ENCODE measurements at regions not wholly inside any gene's neighbourhood (a gene's known extent, or its start where the extent isn't known, plus 50 kb on each side); places are given as distances from the start of the nearest gene placed in this dataset.

DNA sequence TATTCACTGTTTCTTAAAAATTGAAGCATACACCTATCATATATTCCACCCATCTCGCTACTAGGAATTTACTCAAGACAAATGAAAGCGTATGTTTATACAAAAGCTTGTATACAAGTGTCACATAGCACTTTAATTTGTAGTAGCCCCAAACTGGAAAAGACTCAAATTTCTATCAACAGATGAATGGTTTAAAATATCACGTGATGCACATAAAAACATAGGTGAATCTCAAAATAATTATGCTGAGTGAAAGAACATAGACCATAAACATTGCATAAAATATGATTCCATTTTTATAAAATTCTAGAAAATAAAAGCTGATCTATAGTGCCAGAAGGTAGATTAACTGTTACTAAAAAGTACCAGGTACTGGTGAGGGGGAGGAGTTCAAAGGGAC is 392.9 kb upstream of the LRATD1 start:
- intact Hi-C loops (cut with micrococcal nuclease; ENCODE audit: unreplicated experiment) (no loop called here), in situ Hi-C loops (cut with MboI) (no loop called here)
- POLR2A ChIA-PET, result no interaction called here
- RAD21 ChIA-PET (ENCODE audit: unreplicated experiment), result no interaction called here
- Histone ChIP-seq H3K4me1 (ENCODE audit: control insufficient read depth, insufficient read depth, low read length) (no peaks in the 10 kb centered on the region), H3K9me3 (replicated peaks; ENCODE audit: control insufficient read depth, insufficient read depth, low read length) (no peaks in the 10 kb centered on the region; the same call in 2 of the 3 replicates), H4K20me1 (ENCODE audit: control insufficient read depth, insufficient read depth) (no peaks in the 10 kb centered on the region), H3K4me3 (no peak overlapping the region), H2AFZ (ENCODE audit: control insufficient read depth, low read depth, low read length) (no peak overlapping the region), H3K27ac (ENCODE audit: control insufficient read depth, insufficient read depth) (no peak overlapping the region), H3K4me2 (ENCODE audit: control insufficient read depth, insufficient read depth) (no peak overlapping the region), H3K36me3 (ENCODE audit: control insufficient read depth in 2 of 2, insufficient read depth in 2 of 2, low read length in 1 of 2) (no peaks in the 10 kb centered on the region), H3K27me3 (replicated peaks in 1 of 2; ENCODE audit: control insufficient read depth in 2 of 2, insufficient read depth in 2 of 2, low read length in 1 of 2) (no peaks in the 10 kb centered on the region), H3K79me2 (ENCODE audit: control insufficient read depth, insufficient read depth, low read length) (no peaks in the 10 kb centered on the region), H3K9ac (ENCODE audit: control insufficient read depth, insufficient read depth, low read length) (no peak overlapping the region)
- ATAC-seq (no peak), FAIRE-seq (no peak), DNase-seq (ENCODE audit: low read depth, low spot score) (no peak)
- SMC1A ChIA-PET (ENCODE audit: uncharacterized antibody, unreplicated experiment), result interaction anchor here (0.8 to 3.3 kb wide), 4 partner anchors 12 to 1055 kb away, joined by 3 to 8 read pairs (median 4); no protein-coding TSS in a partner anchor
- WGBS (ENCODE audit: insufficient coverage, insufficient replicate concordance, low lambda C conversion rate, missing lambda C conversion rate), result 27% methylated on average over 3 of the region's 3 CpGs
- no TSS peak for BruUV-seq (replicated peaks)
- CTCF ChIA-PET, result no interaction called here
- no peak for TF ChIP-seq TCF3 (IDR thresholded peaks at IDR 0.05; ENCODE audit: borderline replicate concordance, insufficient read depth, low read depth, low read length)
- no peak for TF ChIP-seq MTA2 (IDR thresholded peaks at IDR 0.05; ENCODE audit: low read depth)
- no peak for TF ChIP-seq CBX3 (IDR thresholded peaks at IDR 0.05; ENCODE audit: borderline replicate concordance, low read depth)
- TF ChIP-seq, protein P1, sequence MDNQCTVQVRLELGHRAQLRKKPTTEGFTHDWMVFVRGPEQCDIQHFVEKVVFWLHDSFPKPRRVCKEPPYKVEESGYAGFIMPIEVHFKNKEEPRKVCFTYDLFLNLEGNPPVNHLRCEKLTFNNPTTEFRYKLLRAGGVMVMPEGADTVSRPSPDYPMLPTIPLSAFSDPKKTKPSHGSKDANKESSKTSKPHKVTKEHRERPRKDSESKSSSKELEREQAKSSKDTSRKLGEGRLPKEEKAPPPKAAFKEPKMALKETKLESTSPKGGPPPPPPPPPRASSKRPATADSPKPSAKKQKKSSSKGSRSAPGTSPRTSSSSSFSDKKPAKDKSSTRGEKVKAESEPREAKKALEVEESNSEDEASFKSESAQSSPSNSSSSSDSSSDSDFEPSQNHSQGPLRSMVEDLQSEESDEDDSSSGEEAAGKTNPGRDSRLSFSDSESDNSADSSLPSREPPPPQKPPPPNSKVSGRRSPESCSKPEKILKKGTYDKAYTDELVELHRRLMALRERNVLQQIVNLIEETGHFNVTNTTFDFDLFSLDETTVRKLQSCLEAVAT (IDR thresholded peaks at IDR 0.05), result no peak
- TF ChIP-seq, protein P2, sequence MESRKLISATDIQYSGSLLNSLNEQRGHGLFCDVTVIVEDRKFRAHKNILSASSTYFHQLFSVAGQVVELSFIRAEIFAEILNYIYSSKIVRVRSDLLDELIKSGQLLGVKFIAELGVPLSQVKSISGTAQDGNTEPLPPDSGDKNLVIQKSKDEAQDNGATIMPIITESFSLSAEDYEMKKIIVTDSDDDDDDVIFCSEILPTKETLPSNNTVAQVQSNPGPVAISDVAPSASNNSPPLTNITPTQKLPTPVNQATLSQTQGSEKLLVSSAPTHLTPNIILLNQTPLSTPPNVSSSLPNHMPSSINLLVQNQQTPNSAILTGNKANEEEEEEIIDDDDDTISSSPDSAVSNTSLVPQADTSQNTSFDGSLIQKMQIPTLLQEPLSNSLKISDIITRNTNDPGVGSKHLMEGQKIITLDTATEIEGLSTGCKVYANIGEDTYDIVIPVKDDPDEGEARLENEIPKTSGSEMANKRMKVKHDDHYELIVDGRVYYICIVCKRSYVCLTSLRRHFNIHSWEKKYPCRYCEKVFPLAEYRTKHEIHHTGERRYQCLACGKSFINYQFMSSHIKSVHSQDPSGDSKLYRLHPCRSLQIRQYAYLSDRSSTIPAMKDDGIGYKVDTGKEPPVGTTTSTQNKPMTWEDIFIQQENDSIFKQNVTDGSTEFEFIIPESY (IDR thresholded peaks at IDR 0.05), result no peak
- no peak for TF ChIP-seq WRNIP1 (IDR thresholded peaks at IDR 0.05; ENCODE audit: borderline replicate concordance, low read depth, low read length)
- TF ChIP-seq RFX5 (IDR thresholded peaks at IDR 0.05; ENCODE audit: low read depth, low read length), result no peak
- TF ChIP-seq SMARCA5 (IDR thresholded peaks at IDR 0.05), result no peak
- TF ChIP-seq, protein P3, sequence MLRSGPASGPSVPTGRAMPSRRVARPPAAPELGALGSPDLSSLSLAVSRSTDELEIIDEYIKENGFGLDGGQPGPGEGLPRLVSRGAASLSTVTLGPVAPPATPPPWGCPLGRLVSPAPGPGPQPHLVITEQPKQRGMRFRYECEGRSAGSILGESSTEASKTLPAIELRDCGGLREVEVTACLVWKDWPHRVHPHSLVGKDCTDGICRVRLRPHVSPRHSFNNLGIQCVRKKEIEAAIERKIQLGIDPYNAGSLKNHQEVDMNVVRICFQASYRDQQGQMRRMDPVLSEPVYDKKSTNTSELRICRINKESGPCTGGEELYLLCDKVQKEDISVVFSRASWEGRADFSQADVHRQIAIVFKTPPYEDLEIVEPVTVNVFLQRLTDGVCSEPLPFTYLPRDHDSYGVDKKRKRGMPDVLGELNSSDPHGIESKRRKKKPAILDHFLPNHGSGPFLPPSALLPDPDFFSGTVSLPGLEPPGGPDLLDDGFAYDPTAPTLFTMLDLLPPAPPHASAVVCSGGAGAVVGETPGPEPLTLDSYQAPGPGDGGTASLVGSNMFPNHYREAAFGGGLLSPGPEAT (IDR thresholded peaks at IDR 0.05; ENCODE audit: low read depth), result no peak
- TF ChIP-seq SREBF2 (IDR thresholded peaks at IDR 0.05; ENCODE audit: low read length), result no peak
- TF ChIP-seq HDAC6 (IDR thresholded peaks at IDR 0.05; ENCODE audit: unreplicated experiment), result no peak
- TF ChIP-seq MTA3 (IDR thresholded peaks at IDR 0.05; ENCODE audit: borderline replicate concordance, low read length), result no peak
- TF ChIP-seq, protein P4, sequence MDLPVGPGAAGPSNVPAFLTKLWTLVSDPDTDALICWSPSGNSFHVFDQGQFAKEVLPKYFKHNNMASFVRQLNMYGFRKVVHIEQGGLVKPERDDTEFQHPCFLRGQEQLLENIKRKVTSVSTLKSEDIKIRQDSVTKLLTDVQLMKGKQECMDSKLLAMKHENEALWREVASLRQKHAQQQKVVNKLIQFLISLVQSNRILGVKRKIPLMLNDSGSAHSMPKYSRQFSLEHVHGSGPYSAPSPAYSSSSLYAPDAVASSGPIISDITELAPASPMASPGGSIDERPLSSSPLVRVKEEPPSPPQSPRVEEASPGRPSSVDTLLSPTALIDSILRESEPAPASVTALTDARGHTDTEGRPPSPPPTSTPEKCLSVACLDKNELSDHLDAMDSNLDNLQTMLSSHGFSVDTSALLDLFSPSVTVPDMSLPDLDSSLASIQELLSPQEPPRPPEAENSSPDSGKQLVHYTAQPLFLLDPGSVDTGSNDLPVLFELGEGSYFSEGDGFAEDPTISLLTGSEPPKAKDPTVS (IDR thresholded peaks at IDR 0.05; ENCODE audit: low read depth, low read length), result no peak
- TF ChIP-seq CHD2 (IDR thresholded peaks at IDR 0.05; ENCODE audit: borderline replicate concordance, low read depth, low read length), result no peak
- no peak for TF ChIP-seq CEBPB (IDR thresholded peaks at IDR 0.05; ENCODE audit: borderline replicate concordance in 1 of 2, low read depth in 2 of 2, low read length in 2 of 2)
- TF ChIP-seq, protein P5, sequence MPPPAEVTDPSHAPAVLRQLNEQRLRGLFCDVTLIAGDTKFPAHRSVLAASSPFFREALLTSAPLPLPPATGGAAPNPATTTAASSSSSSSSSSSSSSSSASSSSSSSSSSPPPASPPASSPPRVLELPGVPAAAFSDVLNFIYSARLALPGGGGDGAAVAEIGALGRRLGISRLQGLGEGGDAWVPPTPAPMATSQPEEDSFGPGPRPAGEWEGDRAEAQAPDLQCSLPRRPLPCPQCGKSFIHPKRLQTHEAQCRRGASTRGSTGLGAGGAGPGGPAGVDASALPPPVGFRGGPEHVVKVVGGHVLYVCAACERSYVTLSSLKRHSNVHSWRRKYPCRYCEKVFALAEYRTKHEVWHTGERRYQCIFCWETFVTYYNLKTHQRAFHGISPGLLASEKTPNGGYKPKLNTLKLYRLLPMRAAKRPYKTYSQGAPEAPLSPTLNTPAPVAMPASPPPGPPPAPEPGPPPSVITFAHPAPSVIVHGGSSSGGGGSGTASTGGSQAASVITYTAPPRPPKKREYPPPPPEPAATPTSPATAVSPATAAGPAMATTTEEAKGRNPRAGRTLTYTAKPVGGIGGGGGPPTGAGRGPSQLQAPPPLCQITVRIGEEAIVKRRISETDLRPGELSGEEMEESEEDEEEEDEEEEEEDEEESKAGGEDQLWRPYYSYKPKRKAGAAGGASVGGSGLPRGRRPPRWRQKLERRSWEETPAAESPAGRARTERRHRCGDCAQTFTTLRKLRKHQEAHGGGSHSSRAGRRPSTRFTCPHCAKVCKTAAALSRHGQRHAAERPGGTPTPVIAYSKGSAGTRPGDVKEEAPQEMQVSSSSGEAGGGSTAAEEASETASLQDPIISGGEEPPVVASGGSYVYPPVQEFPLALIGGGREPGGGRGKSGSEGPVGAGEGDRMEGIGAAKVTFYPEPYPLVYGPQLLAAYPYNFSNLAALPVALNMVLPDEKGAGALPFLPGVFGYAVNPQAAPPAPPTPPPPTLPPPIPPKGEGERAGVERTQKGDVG (CRISPR knock-in tag; IDR thresholded peaks at IDR 0.05), result no peak
